Forelimb muscle (tissue), 1 donor: ENCODE measurements at regions not wholly inside any gene's neighbourhood (a gene's known extent, or its start where the extent isn't known, plus 50 kb on each side); places are given as distances from the start of the nearest gene placed in this dataset.

Experiments
- DNase-seq: peaks from one replicate; pipeline ENCODE4 v3.0.0-alpha.2; 2013; ENCODE audit warnings: low read depth

DNA sequence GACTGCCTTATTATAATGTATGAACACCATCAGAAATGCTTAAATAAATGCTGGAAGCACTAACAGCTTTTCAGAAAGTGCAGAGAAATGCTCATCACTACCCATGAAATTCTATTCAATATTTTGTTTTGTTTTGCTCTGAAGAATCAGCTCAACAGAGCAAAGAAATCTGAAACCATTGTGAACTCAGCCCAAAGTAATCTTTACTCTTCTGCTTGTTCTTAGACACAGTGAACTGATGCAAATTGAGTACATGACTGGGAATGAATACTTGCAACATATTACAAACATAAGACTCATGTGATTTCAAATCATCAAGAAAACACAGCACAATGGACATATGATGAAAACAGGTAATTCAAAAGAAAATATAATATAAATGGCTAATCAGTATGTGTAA is 404.6 kb upstream of the OPRM1 start:
- peak; percentile 28 for DNase-seq

DNA sequence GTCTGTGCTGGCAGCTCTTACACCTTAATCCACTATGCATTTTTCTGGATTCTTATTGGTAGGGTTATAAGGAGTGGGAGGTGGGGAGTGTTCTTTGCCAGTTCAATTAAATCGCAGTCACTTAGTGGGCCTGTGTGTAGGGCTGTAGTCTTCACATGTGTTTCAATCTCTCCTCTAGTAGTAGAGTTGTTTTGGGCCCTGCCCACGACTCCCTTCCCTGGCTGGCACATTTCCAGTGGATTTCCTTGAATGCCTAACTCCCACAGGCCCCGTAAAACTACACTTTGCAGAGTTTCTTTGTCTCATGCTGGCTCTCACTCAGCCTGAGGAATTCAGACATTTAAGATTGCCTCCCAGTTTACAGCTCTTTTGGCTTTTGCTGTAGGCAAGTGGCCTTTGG is 414.0 kb upstream of the OPRM1 start:
- DNase-seq = peak; percentile 59

GRCh38 chr6:153624528-153624927 is 414.5 kb upstream of the OPRM1 start:
- DNase-seq = no peak

GRCh38 chr6:153623496-153623895 is 415.5 kb upstream of the OPRM1 start:
- no peak for DNase-seq

- no peak for DNase-seq
These were observed 417.5 kb upstream of the OPRM1 start for GRCh38 chr6:153621491-153621890.

DNA sequence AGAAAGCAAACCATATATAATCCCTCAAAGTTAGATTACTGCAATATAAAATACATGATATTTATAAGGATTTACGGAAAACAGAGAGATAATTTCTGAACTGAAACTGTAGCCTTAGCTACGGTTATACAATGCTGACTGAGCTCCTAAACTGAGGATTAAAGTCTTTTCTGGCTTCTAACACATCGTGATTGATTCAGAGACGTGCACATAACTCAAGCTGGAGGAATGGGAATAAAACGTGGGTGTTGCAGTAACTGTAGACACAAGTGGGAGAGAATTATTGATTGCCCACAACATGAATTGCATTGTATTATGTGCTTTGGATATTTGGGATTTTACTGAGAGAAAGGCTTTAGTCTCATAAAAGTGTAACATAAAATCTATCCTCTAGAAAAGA is 418.0 kb upstream of the OPRM1 start:
- no peak for DNase-seq

DNA sequence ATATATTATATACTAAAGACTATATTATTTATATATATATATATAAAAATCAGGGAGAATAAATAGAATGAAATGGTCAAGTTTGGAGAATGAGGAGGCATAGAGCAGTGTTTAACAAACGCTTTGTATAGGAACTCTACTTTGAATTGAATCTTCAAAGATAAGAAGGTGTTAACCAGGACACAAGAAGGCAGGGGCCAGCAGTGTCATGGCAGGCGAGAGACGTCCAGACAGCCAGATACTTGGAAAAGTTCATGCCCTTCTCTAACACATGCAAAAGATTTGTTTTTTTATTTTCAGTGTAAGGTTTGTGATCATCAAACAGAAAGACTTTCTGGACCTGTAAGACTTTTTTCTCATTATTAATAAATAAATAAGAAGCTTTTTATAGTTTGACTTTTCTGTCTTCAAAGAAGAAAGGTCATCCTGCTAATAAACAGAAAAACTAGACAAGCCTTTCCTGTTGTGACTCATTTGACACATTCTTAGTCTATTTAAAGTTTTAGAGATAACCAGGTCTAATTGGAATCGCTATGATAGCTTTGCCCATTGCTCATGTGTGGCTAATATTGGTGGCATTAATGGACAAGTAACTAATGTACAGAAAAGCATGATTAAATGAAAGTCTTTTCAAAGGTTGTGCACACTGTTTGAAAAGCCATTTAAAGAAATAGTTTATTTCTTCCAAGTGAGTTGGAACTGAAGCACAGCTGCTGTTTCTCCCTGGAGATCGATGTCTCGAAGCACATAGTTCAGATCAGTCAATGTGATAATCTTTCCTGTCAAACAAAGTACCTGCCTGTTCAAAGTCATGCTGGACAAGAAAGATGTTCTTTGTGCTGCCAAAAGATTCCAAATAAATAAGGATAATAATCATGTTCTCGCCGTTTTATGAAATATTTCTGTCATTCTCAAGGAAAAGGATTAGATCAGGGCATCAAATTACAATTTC is 420.4 kb upstream of the OPRM1 start:
- no peak for DNase-seq

DNA sequence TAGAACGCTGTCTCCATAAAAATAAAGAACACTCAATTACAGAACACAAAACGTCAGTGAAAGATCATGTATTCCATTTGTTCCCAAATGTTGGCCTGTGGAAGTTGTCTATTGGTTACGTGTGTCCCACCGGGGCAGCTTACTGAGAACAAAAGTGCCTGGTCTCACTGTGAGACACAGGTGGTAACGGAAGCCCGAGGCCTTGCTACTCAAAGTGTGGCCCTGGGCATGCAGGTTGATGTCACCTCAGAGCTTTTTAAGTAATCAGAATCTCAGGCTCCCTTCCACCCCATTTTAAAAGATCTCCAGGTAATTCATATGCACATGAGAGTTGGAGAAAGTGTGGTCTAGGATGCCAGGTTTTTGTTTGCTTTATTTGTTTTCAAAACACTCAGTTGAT is 422.5 kb upstream of the OPRM1 start:
- DNase-seq = no peak

DNA sequence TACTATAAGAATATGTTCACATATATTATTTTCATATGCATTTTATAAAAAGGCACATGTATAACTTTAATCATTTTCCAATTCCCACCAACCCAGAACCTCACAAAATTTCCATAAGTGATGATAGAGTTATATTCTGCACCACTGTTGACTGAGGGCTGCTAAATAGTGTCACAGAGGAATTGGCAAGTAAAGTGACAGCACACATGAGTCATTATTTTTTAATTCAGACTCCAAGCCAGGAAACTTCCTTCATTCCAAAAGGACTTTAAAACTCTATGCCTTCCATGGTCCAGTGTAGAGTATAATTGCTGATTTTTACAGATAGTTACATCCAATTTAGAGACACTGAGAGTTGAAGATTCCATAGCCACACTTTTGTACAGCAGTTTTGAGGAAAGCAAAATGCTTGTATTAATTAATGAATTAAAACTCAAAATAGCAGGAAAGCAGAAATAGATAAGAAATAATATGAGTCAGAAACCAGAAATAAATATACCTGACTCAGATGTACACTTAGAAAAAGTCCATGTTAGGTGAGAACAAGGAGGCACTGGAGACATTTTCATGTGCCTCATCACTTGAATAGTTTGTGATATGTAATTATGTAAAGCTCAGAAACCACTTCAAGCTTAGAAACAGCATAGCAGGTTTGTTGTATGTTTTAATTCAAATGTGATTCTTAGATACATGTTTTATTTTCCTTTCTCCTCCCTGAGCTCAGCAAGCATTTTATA is 425.2 kb upstream of the OPRM1 start:
- DNase-seq = no peak

- DNase-seq = no peak
These were observed 436.6 kb upstream of the OPRM1 start for GRCh38 chr6:153602401-153602800.

GRCh38 chr6:153599901-153600300 is 439.1 kb upstream of the OPRM1 start:
- DNase-seq = no peak

DNA sequence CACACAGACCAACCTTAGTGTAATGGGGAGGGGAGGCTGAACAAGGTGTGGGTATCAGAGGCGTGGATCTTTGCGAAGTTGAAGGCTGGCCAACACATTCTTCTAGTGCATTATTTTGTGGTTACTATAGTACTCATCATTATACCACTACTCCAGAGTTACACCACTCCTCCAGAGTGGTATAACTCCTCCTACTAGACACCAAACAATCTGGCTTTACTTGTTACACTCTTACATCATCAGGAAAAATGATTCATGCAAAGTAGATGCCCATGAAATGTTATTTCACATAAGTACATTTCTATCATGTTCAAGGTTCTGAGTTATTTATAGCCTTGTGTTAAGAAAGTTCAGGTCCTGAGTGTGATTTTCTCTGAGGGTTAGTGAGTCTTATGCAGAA is 443.1 kb upstream of the OPRM1 start:
- no peak for DNase-seq

DNA sequence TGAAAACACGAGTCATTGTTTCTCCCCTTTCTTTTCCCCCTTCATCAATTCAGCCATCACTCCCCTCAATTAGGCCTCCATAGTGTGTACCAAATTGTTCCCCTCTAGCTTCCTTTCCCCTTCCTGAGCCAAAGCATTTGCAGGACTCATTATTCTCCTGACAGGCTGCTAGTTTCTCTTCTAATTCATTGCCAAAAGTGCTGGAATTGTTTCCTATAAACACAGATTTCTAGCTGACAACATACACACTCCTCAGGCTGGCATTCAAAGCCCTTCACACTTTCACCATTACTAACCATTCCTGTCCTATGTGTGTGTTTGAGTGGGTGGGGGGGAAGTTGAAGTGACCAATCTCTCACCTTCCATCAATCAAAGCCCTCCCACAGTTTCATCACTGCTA is 444.2 kb upstream of the OPRM1 start:
- DNase-seq = no peak

DNA sequence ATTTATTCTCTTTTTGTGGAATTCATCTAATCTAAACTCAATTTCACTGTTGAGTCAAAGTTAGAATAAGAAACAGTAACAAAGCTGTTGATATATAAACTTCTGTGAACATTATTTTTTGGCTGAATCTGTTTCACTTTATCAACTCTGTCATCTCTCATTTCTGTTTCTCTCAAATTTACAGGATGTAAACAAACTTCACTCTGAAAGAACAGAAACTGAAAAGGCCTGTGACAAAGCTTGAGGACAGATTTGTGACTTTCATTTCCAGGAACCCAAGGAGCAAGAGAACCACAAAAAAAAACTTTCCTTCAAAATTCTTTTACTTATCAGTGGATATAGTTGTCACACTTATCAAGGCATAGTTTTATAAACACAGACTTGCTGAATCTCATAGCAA is 447.9 kb upstream of the OPRM1 start:
- no peak for DNase-seq

GRCh38 chr6:153590411-153590810 is 448.6 kb upstream of the OPRM1 start:
- DNase-seq = no peak

DNA sequence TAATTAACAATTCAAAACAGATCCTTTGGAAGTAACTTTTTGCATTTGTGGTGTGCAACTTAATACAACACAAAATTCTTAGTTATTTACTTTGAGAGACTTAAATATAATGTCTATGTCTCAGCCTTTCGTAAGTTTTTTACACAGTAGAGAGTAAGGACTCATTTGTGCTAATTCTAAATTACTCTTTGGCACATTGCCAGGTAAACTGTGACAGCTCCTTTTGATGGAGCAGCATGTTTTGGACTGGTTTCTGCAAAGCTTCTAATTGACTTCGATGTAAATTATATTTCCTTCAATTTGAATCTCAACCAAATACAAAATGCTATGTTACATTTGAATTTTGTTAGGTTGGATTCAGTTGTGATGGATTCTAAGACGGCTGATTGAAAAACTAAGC is 450.7 kb upstream of the OPRM1 start:
- DNase-seq = no peak

GRCh38 chr6:153583685-153584084 is 452.6 kb upstream of the RGS17 start:
- DNase-seq = no peak

GRCh38 chr6:153580776-153581175 is 449.7 kb upstream of the RGS17 start:
- DNase-seq = no peak

DNA sequence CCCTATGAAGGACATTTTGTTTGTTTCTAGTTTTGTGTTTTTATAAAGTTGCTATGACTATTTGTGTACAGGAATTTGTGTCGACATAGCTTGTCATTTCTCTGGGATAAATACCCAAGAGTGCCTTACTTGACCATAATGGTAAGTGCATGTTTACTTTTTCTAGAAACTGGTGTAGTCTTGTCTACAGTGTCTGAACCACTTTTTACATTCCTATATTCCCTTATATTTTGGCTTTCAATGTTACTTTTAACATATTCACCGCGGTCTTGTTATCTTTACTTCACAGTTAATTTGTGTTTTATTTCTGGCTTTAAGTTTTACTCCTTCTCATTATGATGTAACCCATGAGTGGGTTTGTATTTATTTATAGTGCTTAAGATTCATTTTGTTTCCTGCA is 444.4 kb upstream of the RGS17 start:
- DNase-seq = no peak

- no peak for DNase-seq
These were observed 443.1 kb upstream of the RGS17 start for GRCh38 chr6:153574231-153574630.

DNA sequence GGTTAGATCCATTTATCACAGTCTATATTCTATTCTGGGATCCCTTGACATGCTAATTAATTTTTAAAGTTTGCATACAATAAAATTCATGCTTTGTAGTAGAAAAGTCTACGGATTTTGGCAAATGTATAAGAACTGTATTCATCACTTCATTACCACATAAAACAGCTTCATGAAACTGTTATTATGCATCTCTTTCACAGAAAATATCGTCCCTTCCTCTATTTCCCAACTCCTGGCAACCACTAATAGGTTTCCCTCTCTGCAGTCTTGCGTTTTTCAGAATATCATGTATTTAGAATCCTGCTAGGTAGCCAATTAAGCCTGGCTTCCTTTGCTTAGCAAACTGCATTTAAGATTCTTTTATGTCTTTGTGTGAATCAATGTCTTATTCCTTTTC is 441.3 kb upstream of the RGS17 start:
- DNase-seq = no peak

DNA sequence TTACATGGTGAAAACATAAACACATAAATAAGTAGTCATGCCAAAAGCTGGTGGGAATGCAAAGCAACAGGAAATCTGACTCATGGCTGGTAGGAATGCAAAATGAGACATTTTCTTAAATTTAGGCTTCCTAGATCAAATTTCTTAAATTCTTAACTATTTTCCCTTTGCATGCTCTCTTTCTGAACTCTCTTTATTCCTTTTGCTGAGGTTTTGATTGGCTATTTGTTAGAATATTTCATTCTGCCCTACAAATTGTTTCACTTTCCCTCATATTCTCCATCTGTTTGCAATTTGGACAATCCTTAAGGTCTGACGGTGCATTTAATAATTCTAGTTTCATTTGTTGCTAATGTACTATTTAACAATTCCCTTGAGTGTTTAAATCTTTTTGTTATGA is 437.5 kb upstream of the RGS17 start:
- peak; percentile 14 for DNase-seq

GRCh38 chr6:153564803-153565202 is 433.7 kb upstream of the RGS17 start:
- no peak for DNase-seq
